Lung (tissue), 11 donors: ENCODE measurements at regions not wholly inside any gene's neighbourhood (a gene's known extent, or its start where the extent isn't known, plus 50 kb on each side); places are given as distances from the start of the nearest gene placed in this dataset.

Experiments
- ATAC-seq: fragments of 200-7000 bp; cut with Tn5 transposase; one replicate; pipeline ENCODE4 v1.9.1; 2020; ENCODE audit warnings: moderate number of reproducible peaks; ENCODE audit not compliant: insufficient read depth, low FRiP score
- DNase-seq, 3 donors: peaks; one replicate each; pipeline ENCODE4 v3.0.0-alpha.2; 2013 to 2017
- H3K27ac ChIP-seq, 2 donors: one replicate each; pipeline ENCODE4 v1.5.1; 2013; ENCODE audit warnings: mild to moderate bottlenecking in 2 of 2, moderate library complexity in 2 of 2, control low read depth in 1 of 2, inconsistent platforms in 1 of 2, low read depth in 1 of 2, low read length in 1 of 2
- H3K27me3 ChIP-seq, 3 donors: one replicate each; pipeline ENCODE4 v1.5.1; 2013; ENCODE audit warnings: low read length in 2 of 3; ENCODE audit not compliant: control insufficient read depth in 3 of 3, insufficient read depth in 3 of 3
- H3K36me3 ChIP-seq, 4 donors: one replicate each; pipeline ENCODE4 v1.5.1; 2013; ENCODE audit warnings: low read length in 4 of 4, mild to moderate bottlenecking in 1 of 4, moderate library complexity in 1 of 4; ENCODE audit not compliant: control insufficient read depth in 4 of 4, insufficient read depth in 4 of 4
- H3K4me1 ChIP-seq, 5 donors: one replicate each; pipeline ENCODE4 v1.5.1; 2013; ENCODE audit warnings: low read length in 5 of 5, mild to moderate bottlenecking in 2 of 5, moderate library complexity in 1 of 5; ENCODE audit not compliant: control insufficient read depth in 5 of 5, insufficient read depth in 5 of 5
- H3K4me3 ChIP-seq: one replicate; pipeline ENCODE4 v1.5.1; 2013; ENCODE audit warnings: mild to moderate bottlenecking, control low read depth, moderate library complexity
- H3K9ac ChIP-seq, 2 donors: one replicate each; pipeline ENCODE4 v1.5.1; 2013; ENCODE audit warnings: low read length in 2 of 2, control low read depth in 1 of 2; ENCODE audit not compliant: insufficient read depth in 1 of 2
- H3K9me3 ChIP-seq, 4 donors: one replicate each; pipeline ENCODE4 v1.5.1; 2013; ENCODE audit warnings: low read length in 3 of 4, mild to moderate bottlenecking in 1 of 4, moderate library complexity in 1 of 4; ENCODE audit not compliant: control insufficient read depth in 4 of 4, insufficient read depth in 3 of 4
- CTCF ChIP-seq: IDR thresholded peaks from 2 replicates; pipeline ENCODE4 v1.5.1; 2012; ENCODE audit warnings: mild to moderate bottlenecking; ENCODE audit errors: control extremely low read depth, extremely low read depth
- WGBS, 2 donors: extraction: QIAGEN DNeasy Blood & Tissue Kit; methylation state at CpG; one replicate each; pipeline ENCODE4 v1.1.7; 2013; 5-methylcytosine and 5-hydroxymethylcytosine counted together
- donor health status: control.
- donor health status: control.
- donor health status: Bipolar disorder and iron deficiency.
- donor health status: healthy.
- donor health status: DM: yes; HTN: yes; CAD: no.

GRCh38 chr3:46100812-46101211 is 73.5 kb upstream of the XCR1 start:
- no peak for DNase-seq
- WGBS, 2 donors: 26 to 66% methylated on average over 2 of the region's 2 CpGs
- no peak overlapping the region for H3K4me3 ChIP-seq

GRCh38 chr3:46098319-46098761 is 71.1 kb upstream of the XCR1 start:
- no peak for TF ChIP-seq CTCF
- H3K27me3 ChIP-seq: no peaks in the 10 kb centered on the region
- no peaks in the 10 kb centered on the region for H3K9me3 ChIP-seq
- H3K27ac ChIP-seq: peak overlapping the region in 1 of 2 donors; percentile 85
- H3K9ac ChIP-seq: no peak overlapping the region
- 25 to 46% methylated on average over 2 of the region's 2 CpGs for WGBS, 2 donors
- DNase-seq: no peak
- H3K4me1 ChIP-seq: peaks cover 0 to 5% (median 0%) of the 10 kb centered on the region in 5 donors
- H3K4me3 ChIP-seq: no peak overlapping the region
- ATAC-seq: peak; percentile 67
- no peaks in the 10 kb centered on the region for H3K36me3 ChIP-seq

More at GRCh38 chr3:46100812-46101211, 73.5 kb upstream of the XCR1 start:
- Histone ChIP-seq H3K27ac (no peak overlapping the region), H3K27me3 (no peaks in the 10 kb centered on the region), H3K4me1 (peaks cover 0 to 13% (median 3%) of the 10 kb centered on the region in 5 donors), H3K9ac (no peak overlapping the region), H3K36me3 (no peaks in the 10 kb centered on the region), H3K9me3 (no peaks in the 10 kb centered on the region)
- TF ChIP-seq CTCF: no peak
- peak; percentile 37 for ATAC-seq

GRCh38 chr3:46097691-46098241 is 70.5 kb upstream of the XCR1 start:
- H3K4me1 ChIP-seq: peaks cover 0 to 5% (median 0%) of the 10 kb centered on the region in 5 donors
- no peak overlapping the region for H3K9ac ChIP-seq
- H3K27me3 ChIP-seq: no peaks in the 10 kb centered on the region
- DNase-seq (no peak), ATAC-seq (peak; percentile 53)
- no peak overlapping the region for H3K4me3 ChIP-seq
- 28 to 62% methylated on average over 6 of the region's 6 CpGs for WGBS, 2 donors
- no peaks in the 10 kb centered on the region for H3K36me3 ChIP-seq
- no peaks in the 10 kb centered on the region for H3K9me3 ChIP-seq
- no peak for TF ChIP-seq CTCF
- H3K27ac ChIP-seq: peak overlapping the region in 1 of 2 donors; percentile 92

GRCh38 chr3:46096781-46097180 is 69.5 kb upstream of the XCR1 start:
- no peak for DNase-seq
- no peaks in the 10 kb centered on the region for H3K9me3 ChIP-seq
- WGBS, 2 donors: 85 to 91% methylated on average over 5 of the region's 5 CpGs
- no peak overlapping the region for H3K4me3 ChIP-seq
- H3K36me3 ChIP-seq: no peaks in the 10 kb centered on the region
- ATAC-seq: no peak
- H3K27me3 ChIP-seq: no peaks in the 10 kb centered on the region
- TF ChIP-seq CTCF: no peak
- H3K9ac ChIP-seq: no peak overlapping the region
- H3K27ac ChIP-seq: peak overlapping the region in 1 of 2 donors; percentile 28
- peaks cover 0 to 5% (median 0%) of the 10 kb centered on the region in 5 donors for H3K4me1 ChIP-seq
